ENCODE measurements at regions not wholly inside any gene's neighbourhood (a gene's known extent, or its start where the extent isn't known, plus 50 kb on each side); places are given as distances from the start of the nearest gene placed in this dataset.
"Not testable (repeated sequence)": the region's sequence is repeated elsewhere in the genome, so short reads cannot be mapped to it uniquely, and the experiment has no call there.

DNA sequence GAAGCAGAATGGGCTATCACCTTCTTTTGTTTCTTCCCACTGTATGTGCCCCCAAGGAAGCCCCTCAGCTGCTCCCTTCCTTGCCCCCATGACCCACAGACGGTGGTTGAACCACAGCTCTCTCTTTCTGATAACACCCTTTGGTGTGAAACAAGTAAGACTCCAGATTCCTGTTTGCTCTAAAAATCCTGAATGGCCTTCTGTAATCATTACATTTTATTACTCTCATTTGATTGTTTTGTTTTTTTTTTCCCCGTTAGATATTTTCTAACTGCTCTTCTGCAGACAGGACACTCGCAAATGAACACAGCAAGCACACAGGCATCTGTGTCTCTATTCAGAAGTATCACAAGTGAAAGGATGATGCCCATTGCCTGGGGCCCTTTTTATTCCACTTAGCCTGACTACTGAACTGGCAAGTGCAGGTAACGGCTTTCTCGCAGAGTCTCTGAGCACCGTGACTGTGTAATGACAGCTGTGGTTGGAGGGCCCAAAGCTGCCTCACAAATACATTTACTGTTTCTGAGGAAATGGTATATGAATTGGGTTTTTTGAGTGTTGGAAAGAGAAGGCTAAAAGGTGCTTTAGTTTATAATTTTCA is 59.3 kb downstream of the OXGR1 start:
- no peak for DNase-seq
- no peak overlapping the region for H3K27ac ChIP-seq
- H3K4me3 ChIP-seq (ENCODE audit: low read depth, low read length): no peak overlapping the region
- no peaks in the 10 kb centered on the region for H3K27me3 ChIP-seq (replicated peaks)
- H3K36me3 ChIP-seq (replicated peaks): no peaks in the 10 kb centered on the region
- in situ Hi-C loops (cut with HindIII; ENCODE audit: low pct_ligation_motif_present, low sequenced_read_pairs): no loop called here
- TF ChIP-seq, protein P1, sequence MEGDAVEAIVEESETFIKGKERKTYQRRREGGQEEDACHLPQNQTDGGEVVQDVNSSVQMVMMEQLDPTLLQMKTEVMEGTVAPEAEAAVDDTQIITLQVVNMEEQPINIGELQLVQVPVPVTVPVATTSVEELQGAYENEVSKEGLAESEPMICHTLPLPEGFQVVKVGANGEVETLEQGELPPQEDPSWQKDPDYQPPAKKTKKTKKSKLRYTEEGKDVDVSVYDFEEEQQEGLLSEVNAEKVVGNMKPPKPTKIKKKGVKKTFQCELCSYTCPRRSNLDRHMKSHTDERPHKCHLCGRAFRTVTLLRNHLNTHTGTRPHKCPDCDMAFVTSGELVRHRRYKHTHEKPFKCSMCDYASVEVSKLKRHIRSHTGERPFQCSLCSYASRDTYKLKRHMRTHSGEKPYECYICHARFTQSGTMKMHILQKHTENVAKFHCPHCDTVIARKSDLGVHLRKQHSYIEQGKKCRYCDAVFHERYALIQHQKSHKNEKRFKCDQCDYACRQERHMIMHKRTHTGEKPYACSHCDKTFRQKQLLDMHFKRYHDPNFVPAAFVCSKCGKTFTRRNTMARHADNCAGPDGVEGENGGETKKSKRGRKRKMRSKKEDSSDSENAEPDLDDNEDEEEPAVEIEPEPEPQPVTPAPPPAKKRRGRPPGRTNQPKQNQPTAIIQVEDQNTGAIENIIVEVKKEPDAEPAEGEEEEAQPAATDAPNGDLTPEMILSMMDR (IDR thresholded peaks at IDR 0.05; ENCODE audit: low read depth, low read length, missing control alignments): no peak

- in situ Hi-C loops (cut with HindIII; ENCODE audit: low pct_ligation_motif_present, low sequenced_read_pairs): no loop called here
- TF ChIP-seq, protein P1 (IDR thresholded peaks at IDR 0.05; ENCODE audit: low read depth, low read length, missing control alignments): no peak
- H3K27ac ChIP-seq: no peak overlapping the region
- no peak overlapping the region for H3K4me3 ChIP-seq (ENCODE audit: low read depth, low read length)
- DNase-seq: no peak
- no peaks in the 10 kb centered on the region for H3K36me3 ChIP-seq (replicated peaks)
- no peaks in the 10 kb centered on the region for H3K27me3 ChIP-seq (replicated peaks)
Observed at GRCh38 chr13:96925916-96926628, 68.2 kb downstream of the OXGR1 start.

DNA sequence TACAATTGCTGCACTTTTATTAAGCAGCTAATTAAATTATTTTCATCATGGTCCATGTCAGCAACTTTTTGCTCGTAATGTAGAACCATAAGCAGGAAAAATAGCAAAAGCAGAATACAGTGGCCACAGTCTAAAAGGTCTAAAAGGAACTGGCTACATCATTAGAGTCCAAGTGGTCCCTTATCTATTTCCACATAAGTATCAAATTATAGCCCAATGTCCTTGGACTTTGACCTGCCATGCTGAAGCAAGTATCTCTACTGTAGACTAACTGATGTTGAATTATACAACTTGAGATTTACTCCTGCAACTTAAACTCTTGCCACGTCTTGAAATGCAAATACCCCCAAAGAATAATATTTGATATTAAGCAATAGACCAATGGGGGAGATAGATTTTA is 68.8 kb downstream of the OXGR1 start:
- no peak overlapping the region for H3K4me3 ChIP-seq (ENCODE audit: low read depth, low read length)
- no peak overlapping the region for H3K27ac ChIP-seq
- in situ Hi-C loops (cut with HindIII; ENCODE audit: low pct_ligation_motif_present, low sequenced_read_pairs): no loop called here
- H3K27me3 ChIP-seq (replicated peaks): no peaks in the 10 kb centered on the region
- DNase-seq: no peak
- no peaks in the 10 kb centered on the region for H3K36me3 ChIP-seq (replicated peaks)
- TF ChIP-seq, protein P1 (IDR thresholded peaks at IDR 0.05; ENCODE audit: low read depth, low read length, missing control alignments): no peak

GRCh38 chr13:96918861-96919631 is 75.2 kb downstream of the OXGR1 start:
- H3K27ac ChIP-seq; H3K27me3 ChIP-seq (replicated peaks); in situ Hi-C loops (cut with HindIII; ENCODE audit: low pct_ligation_motif_present, low sequenced_read_pairs); DNase-seq; H3K36me3 ChIP-seq (replicated peaks); H3K4me3 ChIP-seq (ENCODE audit: low read depth, low read length): not testable (repeated sequence)

GRCh38 chr13:96904232-96904631 is 90.0 kb downstream of the OXGR1 start:
- in situ Hi-C loops (cut with HindIII; ENCODE audit: low pct_ligation_motif_present, low sequenced_read_pairs): no loop called here
- Histone ChIP-seq H3K27ac (no peak overlapping the region), H3K4me3 (ENCODE audit: low read depth, low read length) (no peak overlapping the region), H3K36me3 (replicated peaks) (no peaks in the 10 kb centered on the region), H3K27me3 (replicated peaks) (no peaks in the 10 kb centered on the region)
- TF ChIP-seq, protein P1 (IDR thresholded peaks at IDR 0.05; ENCODE audit: low read depth, low read length, missing control alignments): no peak
- DNase-seq: no peak

DNA sequence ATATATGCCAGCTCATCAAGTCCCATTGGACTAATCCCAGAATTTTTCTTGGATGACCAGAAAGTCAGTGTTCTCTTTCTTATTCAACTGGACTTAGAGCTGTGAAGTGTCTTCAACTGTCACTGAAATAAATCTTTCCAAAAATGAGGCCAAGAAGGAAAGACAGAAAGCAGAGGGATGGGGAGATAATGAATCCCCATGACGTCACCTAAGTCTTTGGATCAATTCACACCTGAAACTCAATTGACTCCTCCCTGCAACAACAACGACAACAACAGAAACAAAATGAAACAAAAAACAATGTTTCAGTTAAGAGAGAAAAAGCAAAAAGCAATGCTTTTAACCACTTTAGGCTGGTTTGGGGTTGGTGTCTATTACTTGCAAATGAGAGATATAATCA is 91.2 kb downstream of the OXGR1 start:
- no peak for DNase-seq
- Histone ChIP-seq H3K36me3 (replicated peaks) (no peaks in the 10 kb centered on the region), H3K4me3 (ENCODE audit: low read depth, low read length) (no peak overlapping the region), H3K27me3 (replicated peaks) (no peaks in the 10 kb centered on the region), H3K27ac (no peak overlapping the region)
- in situ Hi-C loops (cut with HindIII; ENCODE audit: low pct_ligation_motif_present, low sequenced_read_pairs): no loop called here
- TF ChIP-seq, protein P1 (IDR thresholded peaks at IDR 0.05; ENCODE audit: low read depth, low read length, missing control alignments): no peak
